ENCODE measurements at regions not wholly inside any gene's neighbourhood (a gene's known extent, or its start where the extent isn't known, plus 50 kb on each side); places are given as distances from the start of the nearest gene placed in this dataset.

- no peak for TF ChIP-seq POLR2AphosphoS5 (IDR thresholded peaks at IDR 0.05; ENCODE audit: low read depth, low read length)
- no peak for TF ChIP-seq POLR2A (IDR thresholded peaks at IDR 0.05; ENCODE audit: low read depth, low read length)
- TF ChIP-seq TAF1 (IDR thresholded peaks at IDR 0.05; ENCODE audit: low read depth, low read length): no peak
Observed at GRCh38 chr7:25628446-25628845, 400.2 kb upstream of the NPVF start.
